ENCODE measurements at regions not wholly inside any gene's neighbourhood (a gene's known extent, or its start where the extent isn't known, plus 50 kb on each side); places are given as distances from the start of the nearest gene placed in this dataset.

DNA sequence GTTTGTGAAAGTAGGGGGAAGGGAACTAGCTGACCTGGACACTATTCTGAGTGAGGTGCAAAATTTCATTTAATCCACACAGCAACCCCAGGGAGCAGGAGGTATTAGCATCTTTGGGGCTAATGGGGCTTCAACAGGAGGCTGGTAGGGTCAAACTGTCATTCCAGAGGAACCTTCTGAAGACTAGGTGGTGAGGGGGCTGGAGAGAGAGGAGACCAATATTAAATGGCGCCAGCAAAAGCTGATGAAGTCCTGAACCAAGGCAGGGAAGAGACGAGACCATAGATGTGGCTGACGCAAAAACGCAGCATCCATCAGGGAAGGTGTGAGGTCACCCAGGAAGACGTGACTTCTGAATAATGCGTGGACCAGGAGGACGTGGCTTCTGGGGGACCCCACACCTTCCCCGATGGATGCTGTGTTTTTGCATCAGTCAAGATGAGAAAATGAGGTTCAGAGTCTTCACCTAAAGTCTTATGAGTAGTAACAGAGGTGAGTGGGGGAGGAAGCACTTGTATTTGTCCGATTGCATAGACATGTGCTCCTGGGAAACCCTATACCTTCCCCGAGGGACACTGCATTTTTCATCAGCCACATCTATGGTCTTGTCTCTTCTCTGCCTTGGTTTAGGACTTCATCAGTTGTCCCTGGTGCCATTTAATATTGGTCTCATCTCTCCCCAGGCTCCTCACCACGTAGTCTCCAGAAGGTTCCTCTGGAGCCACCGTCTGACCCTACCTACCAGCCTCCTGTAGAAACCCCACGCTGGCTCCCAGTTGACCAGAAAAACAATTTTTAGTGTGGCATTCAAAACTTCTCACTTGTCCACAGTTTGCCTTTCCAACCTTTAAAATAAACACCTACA is 188.6 kb downstream of the MYCN start:
- TF ChIP-seq, protein P1, sequence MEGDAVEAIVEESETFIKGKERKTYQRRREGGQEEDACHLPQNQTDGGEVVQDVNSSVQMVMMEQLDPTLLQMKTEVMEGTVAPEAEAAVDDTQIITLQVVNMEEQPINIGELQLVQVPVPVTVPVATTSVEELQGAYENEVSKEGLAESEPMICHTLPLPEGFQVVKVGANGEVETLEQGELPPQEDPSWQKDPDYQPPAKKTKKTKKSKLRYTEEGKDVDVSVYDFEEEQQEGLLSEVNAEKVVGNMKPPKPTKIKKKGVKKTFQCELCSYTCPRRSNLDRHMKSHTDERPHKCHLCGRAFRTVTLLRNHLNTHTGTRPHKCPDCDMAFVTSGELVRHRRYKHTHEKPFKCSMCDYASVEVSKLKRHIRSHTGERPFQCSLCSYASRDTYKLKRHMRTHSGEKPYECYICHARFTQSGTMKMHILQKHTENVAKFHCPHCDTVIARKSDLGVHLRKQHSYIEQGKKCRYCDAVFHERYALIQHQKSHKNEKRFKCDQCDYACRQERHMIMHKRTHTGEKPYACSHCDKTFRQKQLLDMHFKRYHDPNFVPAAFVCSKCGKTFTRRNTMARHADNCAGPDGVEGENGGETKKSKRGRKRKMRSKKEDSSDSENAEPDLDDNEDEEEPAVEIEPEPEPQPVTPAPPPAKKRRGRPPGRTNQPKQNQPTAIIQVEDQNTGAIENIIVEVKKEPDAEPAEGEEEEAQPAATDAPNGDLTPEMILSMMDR (IDR thresholded peaks at IDR 0.05; ENCODE audit: low read depth, low read length, missing input control), result no peak
- TF ChIP-seq, protein P2, sequence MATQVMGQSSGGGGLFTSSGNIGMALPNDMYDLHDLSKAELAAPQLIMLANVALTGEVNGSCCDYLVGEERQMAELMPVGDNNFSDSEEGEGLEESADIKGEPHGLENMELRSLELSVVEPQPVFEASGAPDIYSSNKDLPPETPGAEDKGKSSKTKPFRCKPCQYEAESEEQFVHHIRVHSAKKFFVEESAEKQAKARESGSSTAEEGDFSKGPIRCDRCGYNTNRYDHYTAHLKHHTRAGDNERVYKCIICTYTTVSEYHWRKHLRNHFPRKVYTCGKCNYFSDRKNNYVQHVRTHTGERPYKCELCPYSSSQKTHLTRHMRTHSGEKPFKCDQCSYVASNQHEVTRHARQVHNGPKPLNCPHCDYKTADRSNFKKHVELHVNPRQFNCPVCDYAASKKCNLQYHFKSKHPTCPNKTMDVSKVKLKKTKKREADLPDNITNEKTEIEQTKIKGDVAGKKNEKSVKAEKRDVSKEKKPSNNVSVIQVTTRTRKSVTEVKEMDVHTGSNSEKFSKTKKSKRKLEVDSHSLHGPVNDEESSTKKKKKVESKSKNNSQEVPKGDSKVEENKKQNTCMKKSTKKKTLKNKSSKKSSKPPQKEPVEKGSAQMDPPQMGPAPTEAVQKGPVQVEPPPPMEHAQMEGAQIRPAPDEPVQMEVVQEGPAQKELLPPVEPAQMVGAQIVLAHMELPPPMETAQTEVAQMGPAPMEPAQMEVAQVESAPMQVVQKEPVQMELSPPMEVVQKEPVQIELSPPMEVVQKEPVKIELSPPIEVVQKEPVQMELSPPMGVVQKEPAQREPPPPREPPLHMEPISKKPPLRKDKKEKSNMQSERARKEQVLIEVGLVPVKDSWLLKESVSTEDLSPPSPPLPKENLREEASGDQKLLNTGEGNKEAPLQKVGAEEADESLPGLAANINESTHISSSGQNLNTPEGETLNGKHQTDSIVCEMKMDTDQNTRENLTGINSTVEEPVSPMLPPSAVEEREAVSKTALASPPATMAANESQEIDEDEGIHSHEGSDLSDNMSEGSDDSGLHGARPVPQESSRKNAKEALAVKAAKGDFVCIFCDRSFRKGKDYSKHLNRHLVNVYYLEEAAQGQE (IDR thresholded peaks at IDR 0.05), result no peak
- no peak for TF ChIP-seq RXRA (IDR thresholded peaks at IDR 0.05)
- no peak for TF ChIP-seq SP1 (IDR thresholded peaks at IDR 0.05)
